GM21515 (cell line): ENCODE measurements at regions not wholly inside any gene's neighbourhood (a gene's known extent, or its start where the extent isn't known, plus 50 kb on each side); places are given as distances from the start of the nearest gene placed in this dataset.

ENCODE experiments used
- ATAC-seq: cut with Tn5 transposase; IDR thresholded peaks from one replicate; pipeline ENCODE4 v1.9.1; 2021; ENCODE audit not compliant: unreplicated experiment

- ATAC-seq, result no peak
These were observed 198.0 kb upstream of the ZP4 start for GRCh38 chr1:238088560-238089290.

GRCh38 chr1:238073991-238074390, 183.3 kb upstream of the ZP4 start:
- ATAC-seq, result no peak

GRCh38 chr1:238071061-238071460, 180.3 kb upstream of the ZP4 start:
- ATAC-seq, result no peak

GRCh38 chr1:238063454-238063853, 172.7 kb upstream of the ZP4 start:
- no peak for ATAC-seq

- no peak for ATAC-seq
These were observed 171.4 kb upstream of the ZP4 start for GRCh38 chr1:238061967-238062613.

GRCh38 chr1:238060061-238060460, 169.3 kb upstream of the ZP4 start:
- ATAC-seq, result peak; percentile 66

GRCh38 chr1:238052496-238053266, 162.0 kb upstream of the ZP4 start:
- no peak for ATAC-seq

- no peak for ATAC-seq
These were observed 138.4 kb upstream of the ZP4 start for GRCh38 chr1:238029126-238029525.

GRCh38 chr1:238027366-238027765, 136.6 kb upstream of the ZP4 start:
- no peak for ATAC-seq

- ATAC-seq, result no peak
These were observed 132.4 kb upstream of the ZP4 start for GRCh38 chr1:238023137-238023536.

- ATAC-seq, result no peak
These were observed 127.5 kb upstream of the ZP4 start for GRCh38 chr1:238018214-238018613.

- ATAC-seq, result no peak
These were observed 116.1 kb upstream of the ZP4 start for GRCh38 chr1:238006779-238007178.

GRCh38 chr1:238005116-238005515, 114.4 kb upstream of the ZP4 start:
- ATAC-seq, result no peak

- ATAC-seq, result no peak
These were observed 111.1 kb upstream of the ZP4 start for GRCh38 chr1:238001818-238002217.

- no peak for ATAC-seq
These were observed 108.8 kb upstream of the ZP4 start for GRCh38 chr1:237999426-238000052.

- ATAC-seq, result no peak
These were observed 107.9 kb upstream of the ZP4 start for GRCh38 chr1:237998581-237998980.

GRCh38 chr1:237983496-237983895, 92.8 kb upstream of the ZP4 start:
- no peak for ATAC-seq

- ATAC-seq, result no peak
These were observed 90.5 kb upstream of the ZP4 start for GRCh38 chr1:237981223-237981622.

GRCh38 chr1:237976331-237976730, 85.6 kb upstream of the ZP4 start:
- no peak for ATAC-seq

- ATAC-seq, result no peak
These were observed 85.2 kb upstream of the ZP4 start for GRCh38 chr1:237975903-237976302.

GRCh38 chr1:237975376-237975775, 84.7 kb upstream of the ZP4 start:
- ATAC-seq, result no peak

- no peak for ATAC-seq
These were observed 81.5 kb upstream of the ZP4 start for GRCh38 chr1:237972186-237972585.
